ENCODE measurements at regions not wholly inside any gene's neighbourhood (a gene's known extent, or its start where the extent isn't known, plus 50 kb on each side); places are given as distances from the start of the nearest gene placed in this dataset.
"Not testable (repeated sequence)": the region's sequence is repeated elsewhere in the genome, so short reads cannot be mapped to it uniquely, and the experiment has no call there.

DNA sequence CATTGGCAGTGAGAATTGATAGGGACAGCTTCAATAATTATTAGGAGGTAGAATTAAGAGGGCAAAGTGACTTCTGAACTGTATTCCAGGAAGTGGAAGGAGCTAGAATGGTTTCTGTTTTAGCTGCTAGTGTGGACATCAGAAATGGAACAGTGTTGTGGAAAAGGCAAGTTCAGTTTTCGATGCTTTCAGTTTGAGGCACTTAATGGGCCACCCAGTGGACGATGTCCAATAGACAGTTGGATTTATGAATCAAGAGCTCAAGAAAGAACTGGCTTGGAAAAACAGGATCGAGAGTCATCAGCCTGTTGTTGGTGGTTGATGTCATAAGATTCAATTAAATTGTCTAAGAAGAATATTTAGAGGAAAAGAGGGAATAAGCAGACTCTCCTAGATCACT is 136.3 kb downstream of the DYRK2 start:
- in situ Hi-C loops (cut with HindIII; ENCODE audit: low pct_unique_long_range_greater_than_20kb, low sequenced_read_pairs) = no loop called here
- peak; percentile 34 for DNase-seq (ENCODE audit: low read depth, low spot score)

DNA sequence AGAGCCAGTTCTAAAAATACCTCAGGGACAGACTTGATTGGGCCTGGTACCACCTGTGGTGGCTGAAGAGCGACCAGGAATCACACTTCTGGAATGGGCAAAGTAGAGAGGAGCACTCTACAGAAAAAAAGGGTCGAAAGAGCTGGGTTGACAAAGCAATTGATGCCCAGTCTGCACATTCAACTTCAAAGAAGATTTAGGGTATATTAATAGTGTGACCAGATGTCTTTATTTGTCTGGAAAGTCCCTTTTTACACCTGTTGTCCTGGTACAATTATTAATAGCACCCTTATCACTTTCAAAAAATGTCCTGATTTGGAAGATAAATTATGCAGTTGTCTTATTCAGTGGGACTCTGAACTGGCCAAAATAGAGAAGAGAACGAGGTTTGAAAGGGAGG is 137.5 kb downstream of the DYRK2 start:
- no peak for DNase-seq (ENCODE audit: low read depth, low spot score)
- in situ Hi-C loops (cut with HindIII; ENCODE audit: low pct_unique_long_range_greater_than_20kb, low sequenced_read_pairs) = no loop called here

DNA sequence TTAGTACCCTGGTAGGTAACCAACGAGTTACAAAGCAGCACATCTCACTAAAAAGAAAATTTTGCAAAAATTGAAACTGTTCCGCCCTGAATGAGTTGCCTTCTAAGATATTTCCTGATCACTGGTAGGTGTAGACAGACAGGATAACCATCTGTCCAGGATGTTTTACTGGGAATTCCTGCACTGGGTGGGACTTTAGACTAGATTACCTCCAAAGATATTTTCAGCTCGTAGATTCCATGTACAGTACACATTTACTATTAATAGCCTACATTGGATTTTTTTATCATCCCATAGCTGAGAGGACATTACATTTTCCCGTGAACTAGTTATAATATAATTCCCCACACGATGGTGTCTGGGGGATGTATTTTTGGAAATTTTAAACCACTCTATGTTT is 139.6 kb downstream of the DYRK2 start:
- in situ Hi-C loops (cut with HindIII; ENCODE audit: low pct_unique_long_range_greater_than_20kb, low sequenced_read_pairs) = no loop called here
- DNase-seq (ENCODE audit: low read depth, low spot score) = no peak

DNA sequence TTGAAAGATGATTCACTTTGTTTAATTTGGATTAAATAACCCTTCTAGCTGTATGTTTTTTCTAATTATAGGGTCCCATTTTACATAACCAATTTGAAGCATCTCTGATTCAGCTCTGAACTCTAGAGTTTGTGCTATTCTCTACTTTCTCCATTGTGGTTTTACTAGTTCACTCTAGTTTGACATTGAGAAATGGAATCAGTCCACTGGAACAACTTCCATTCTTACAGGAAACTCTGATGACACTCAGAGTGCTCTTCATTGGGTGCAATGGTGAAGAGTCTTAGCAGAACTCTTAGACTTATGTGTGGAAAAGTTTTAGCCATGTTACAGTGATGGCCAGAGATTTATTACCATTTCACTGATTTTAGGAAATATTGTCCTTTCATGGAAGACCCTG is 140.7 kb downstream of the DYRK2 start:
- DNase-seq (ENCODE audit: low read depth, low spot score) = no peak
- in situ Hi-C loops (cut with HindIII; ENCODE audit: low pct_unique_long_range_greater_than_20kb, low sequenced_read_pairs) = no loop called here

DNA sequence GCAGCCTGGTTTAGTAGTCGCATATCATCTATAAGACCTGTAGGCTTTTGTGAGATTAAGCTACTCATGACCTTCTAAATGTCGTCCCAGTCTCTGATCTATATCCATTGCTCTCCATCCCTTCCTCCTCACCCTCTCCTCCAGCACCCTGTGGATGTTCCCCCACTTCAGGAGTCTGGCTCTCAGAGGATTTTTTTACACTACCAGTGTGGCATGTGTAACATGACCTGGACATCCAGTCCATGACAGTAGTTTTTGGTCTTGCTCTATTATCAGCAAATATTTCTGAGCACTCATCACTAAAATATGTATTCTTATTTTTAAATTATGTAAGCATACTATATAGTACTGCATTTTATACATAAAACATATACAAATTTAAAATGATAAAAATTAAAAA is 142.1 kb downstream of the DYRK2 start:
- no peak for DNase-seq (ENCODE audit: low read depth, low spot score)
- in situ Hi-C loops (cut with HindIII; ENCODE audit: low pct_unique_long_range_greater_than_20kb, low sequenced_read_pairs) = no loop called here

DNA sequence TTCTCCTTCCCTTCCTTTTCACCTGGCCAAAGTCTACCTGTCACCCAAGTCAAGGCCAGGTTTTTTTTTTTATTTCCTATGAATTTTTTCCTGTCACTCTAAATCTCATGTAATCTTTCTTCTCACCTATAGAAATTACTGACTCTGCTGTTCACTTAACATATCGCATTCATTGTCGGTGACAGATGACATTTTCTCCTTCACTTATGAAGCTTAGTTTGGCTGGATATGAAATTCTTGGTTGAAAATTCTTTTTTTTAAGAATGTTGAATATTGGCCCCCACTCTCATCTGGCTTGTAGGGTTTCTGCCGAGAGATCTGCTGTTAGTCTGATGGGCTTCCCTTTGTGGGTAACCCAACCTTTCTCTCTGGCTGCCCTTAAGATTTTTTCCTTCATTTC is 142.8 kb downstream of the DYRK2 start:
- DNase-seq (ENCODE audit: low read depth, low spot score); in situ Hi-C loops (cut with HindIII; ENCODE audit: low pct_unique_long_range_greater_than_20kb, low sequenced_read_pairs): not testable (repeated sequence)

DNA sequence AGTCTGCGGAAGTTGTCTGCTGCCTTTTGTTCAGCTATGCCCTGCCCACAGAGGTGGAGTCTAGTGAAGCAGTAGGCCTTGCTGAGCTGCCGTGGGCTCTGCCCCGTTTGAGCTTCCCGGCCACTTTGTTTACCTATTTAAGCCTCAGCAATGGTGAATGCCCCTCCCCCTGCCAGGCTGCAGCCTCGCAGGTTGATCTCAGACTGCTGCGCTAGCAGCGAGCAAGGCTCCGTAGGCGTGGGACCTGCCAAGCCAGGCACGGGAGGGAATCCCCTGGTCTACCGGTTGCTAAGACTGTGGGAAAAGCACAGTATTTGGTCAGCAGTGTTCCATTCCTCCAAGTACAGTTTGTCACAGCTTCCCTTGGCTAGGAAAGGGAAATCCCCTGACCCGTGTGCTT is 143.6 kb downstream of the DYRK2 start:
- DNase-seq (ENCODE audit: low read depth, low spot score) = no peak
- in situ Hi-C loops (cut with HindIII; ENCODE audit: low pct_unique_long_range_greater_than_20kb, low sequenced_read_pairs) = no loop called here

DNA sequence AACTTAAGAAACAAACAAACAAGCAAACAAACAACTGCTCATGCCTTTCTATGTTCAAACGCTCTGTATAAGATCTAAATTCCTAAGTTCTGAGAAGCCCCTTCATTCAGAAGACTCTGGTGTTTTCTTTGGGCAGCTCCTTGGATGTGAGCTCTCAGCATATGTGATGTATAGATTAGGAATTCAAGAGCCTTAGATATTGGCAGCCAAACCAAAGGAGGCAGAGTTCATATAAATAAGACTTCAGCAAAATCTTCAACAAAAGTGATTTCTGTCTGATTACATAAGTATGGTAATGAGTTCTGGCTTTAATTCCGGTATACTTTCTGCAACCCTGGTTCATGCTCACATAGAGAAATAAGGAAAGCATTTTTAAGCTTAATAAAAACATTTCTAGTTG is 145.6 kb downstream of the DYRK2 start:
- in situ Hi-C loops (cut with HindIII; ENCODE audit: low pct_unique_long_range_greater_than_20kb, low sequenced_read_pairs) = no loop called here

DNA sequence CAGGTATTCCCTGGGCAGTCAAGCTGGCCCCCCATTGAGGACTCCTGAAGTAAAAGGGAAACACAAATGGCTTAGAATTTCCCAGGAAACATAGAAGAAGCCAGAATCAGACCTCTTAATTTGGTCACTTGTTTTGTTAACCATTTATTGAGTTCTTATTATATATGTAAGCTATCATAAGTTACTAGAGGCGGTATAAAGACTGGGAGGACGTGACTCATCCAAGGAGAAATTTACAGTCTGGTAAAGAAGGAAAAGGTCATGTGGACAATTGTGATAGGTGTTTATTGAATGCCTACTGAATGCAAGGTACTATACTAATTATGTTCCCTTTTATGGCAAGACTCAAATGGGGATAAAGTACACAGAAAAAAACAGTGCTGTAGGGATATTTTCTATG is 146.7 kb downstream of the DYRK2 start:
- in situ Hi-C loops (cut with HindIII; ENCODE audit: low pct_unique_long_range_greater_than_20kb, low sequenced_read_pairs) = no loop called here
- DNase-seq (ENCODE audit: low read depth, low spot score) = peak; percentile 9

More for the DNA sequence above, 145.6 kb downstream of the DYRK2 start:
- DNase-seq (ENCODE audit: low read depth, low spot score) = no peak

DNA sequence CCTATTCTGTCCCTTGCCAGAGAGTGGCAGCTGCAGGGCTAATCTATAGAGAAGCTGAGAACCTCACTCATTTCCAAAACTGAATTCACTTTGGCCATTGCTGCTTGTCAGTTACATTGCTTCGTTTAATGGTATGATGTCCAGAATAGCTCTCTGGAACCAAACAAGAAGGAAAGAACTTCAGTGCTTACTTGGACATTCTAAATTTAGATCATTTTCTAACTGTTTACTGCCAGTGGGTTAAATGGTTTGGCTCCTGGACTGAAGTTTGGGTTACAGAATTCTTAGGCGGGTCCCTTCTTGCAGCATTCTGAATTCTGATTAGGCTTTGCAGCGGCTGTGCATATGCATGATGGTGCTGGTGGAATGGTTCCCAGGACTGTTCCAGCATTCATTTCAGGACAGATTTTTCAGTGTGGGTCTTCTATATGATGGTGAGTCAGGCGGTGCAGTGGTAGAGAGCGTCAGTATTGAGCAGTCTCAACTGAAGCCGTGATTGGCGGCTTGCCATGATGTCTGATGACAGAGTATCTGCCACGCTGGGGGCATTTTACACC is 148.7 kb downstream of the DYRK2 start:
- DNase-seq (ENCODE audit: low read depth, low spot score) = no peak
- in situ Hi-C loops (cut with HindIII; ENCODE audit: low pct_unique_long_range_greater_than_20kb, low sequenced_read_pairs) = no loop called here

DNA sequence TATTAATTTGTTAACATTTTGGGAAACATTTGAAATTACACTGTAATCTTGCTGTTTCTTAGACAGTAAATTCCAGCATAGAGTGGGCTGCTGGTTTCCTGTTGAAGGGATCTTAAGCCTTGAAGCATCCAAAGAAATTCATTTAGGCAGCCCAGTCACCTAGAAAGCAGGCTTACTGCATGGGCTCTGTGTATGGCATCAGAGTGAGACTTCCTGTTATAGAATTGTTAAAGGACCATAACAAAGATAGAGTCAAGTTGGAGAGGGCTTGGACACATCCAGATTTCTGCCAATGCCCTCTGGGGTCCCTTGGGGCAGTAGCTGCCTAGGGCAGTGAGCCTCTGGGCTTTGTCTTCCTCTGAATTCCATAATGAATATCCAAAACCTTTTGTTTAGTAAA is 149.2 kb downstream of the DYRK2 start:
- DNase-seq (ENCODE audit: low read depth, low spot score) = no peak
- in situ Hi-C loops (cut with HindIII; ENCODE audit: low pct_unique_long_range_greater_than_20kb, low sequenced_read_pairs) = no loop called here

DNA sequence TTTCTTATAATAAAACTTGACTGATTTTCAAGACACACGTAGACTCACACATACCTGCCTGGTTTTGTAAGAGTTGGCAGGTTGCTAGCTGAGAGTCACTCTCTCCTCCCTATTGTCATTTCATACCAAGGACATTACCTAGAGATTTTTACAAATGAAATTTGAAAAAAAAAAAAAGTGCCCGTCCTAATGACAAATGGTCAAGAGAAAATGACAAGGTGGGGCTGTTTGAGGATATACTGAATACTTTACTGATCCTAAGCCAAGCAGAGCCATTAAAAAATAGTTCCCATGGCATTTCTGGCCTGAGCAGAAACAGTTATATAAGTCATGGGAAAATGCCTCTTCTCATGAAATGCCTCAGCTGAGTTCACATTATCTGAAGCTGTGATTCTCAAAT is 150.2 kb downstream of the DYRK2 start:
- DNase-seq (ENCODE audit: low read depth, low spot score) = no peak
- in situ Hi-C loops (cut with HindIII; ENCODE audit: low pct_unique_long_range_greater_than_20kb, low sequenced_read_pairs) = no loop called here

DNA sequence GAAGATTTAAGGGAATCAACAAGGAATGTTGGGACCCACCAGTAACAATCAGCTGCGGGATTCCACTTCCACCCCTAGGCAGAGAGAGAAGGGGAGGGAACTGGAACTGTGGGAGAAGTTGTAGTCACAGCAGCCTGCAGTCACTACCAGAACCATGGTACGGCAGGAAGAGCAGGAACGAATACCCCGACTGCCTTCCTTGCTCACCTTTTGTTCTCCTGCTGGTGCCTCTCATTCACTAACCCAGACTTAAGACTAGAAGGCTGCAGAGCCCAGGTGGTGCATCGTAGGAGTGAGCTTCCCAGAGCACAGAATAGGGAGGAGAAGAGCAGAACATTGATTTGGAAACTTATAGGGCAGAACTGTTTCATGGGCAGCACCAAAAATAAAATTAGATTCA is 154.2 kb downstream of the DYRK2 start:
- no peak for DNase-seq (ENCODE audit: low read depth, low spot score)
- in situ Hi-C loops (cut with HindIII; ENCODE audit: low pct_unique_long_range_greater_than_20kb, low sequenced_read_pairs) = no loop called here

DNA sequence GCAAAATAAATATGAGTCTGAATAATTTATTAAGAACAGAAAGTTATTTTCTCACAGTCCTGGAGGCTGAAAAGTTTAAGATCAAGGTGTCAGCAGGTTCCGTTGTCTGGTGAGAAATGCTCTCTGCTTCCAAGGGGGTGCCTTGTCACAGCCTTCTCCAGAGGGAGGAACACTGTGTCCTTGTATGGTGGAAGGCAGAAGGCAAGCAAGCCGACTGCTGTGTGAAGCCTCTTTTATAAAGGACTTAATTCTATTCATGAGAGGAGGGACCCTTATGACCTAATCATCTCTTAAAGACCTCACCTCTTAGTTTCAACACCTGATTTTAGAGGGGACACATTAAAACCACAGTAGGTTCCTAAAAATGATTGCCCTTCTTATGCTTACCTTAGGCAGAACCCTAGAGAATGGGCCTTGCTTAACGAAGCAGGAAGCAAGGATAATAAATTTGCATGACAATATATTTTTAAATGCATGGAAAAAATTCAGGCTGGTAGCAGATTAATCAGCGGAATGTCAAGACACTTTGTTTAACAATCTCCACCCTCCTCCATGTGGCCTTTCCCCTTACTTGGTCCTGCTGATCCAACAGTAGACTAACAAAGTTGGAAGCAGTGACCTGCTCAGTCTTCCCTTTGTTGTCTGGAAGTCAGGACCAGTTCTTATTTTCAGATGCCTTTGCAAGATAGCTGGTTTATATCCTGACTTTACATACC is 154.9 kb downstream of the DYRK2 start:
- DNase-seq (ENCODE audit: low read depth, low spot score) = no peak
- in situ Hi-C loops (cut with HindIII; ENCODE audit: low pct_unique_long_range_greater_than_20kb, low sequenced_read_pairs) = no loop called here

DNA sequence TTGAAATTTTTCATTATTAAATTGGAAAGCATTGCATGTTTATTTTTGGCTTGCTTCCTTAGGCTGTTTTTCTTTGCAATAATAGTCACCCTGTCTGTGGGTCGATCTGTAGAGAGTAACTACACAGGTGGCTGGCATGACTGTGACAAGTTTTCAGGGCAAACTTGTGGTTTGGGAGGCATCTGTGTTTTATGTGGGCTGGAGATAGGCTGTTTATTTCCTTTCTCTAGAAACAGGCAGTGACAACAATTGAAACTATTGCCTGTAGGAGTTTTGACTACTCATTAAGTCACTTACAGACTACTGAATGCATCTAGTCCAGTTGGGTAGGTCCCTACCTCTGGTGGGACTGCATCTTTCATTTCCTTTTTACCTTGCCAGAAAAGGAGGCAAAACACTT is 155.6 kb downstream of the DYRK2 start:
- in situ Hi-C loops (cut with HindIII; ENCODE audit: low pct_unique_long_range_greater_than_20kb, low sequenced_read_pairs) = no loop called here
- DNase-seq (ENCODE audit: low read depth, low spot score) = no peak

DNA sequence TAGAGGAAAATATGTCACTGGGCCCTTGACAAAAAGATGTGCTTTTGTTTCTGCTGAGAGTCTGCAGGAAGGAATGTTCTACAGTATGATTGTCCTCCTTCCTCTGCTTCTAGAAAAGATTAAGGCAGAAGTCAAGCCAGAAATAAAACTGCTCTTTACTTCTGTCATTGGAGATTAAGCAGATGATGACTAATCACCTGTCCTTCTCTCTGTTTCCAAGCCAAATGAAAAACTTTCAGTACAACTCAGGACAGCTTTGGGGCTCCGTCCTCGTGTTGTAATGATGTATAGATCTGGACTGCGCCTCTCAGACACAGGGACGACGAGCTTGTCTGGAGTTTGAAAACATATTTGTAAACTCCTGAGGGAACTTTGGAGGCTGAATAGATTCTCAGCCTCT is 159.3 kb downstream of the DYRK2 start:
- no peak for DNase-seq (ENCODE audit: low read depth, low spot score)
- in situ Hi-C loops (cut with HindIII; ENCODE audit: low pct_unique_long_range_greater_than_20kb, low sequenced_read_pairs) = no loop called here

DNA sequence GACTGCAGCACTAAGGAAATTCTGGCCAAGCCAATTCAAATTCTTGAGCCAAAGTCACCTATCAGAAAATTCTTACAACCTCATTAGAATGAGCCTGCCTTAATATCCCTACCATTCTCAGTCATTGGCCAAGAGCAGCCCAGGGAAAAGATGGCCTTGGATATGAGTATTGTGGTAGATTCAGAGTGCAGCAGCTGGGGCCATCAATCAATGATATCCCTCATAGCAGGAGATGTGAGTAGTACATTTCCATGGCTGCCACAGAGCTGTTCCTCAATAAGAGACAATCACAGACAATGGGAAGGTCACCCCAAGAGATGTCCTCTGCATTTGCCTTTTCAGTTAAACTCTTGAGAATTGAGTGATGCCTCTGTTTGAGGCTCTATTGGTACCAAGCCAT is 161.6 kb downstream of the DYRK2 start:
- in situ Hi-C loops (cut with HindIII; ENCODE audit: low pct_unique_long_range_greater_than_20kb, low sequenced_read_pairs) = no loop called here
- DNase-seq (ENCODE audit: low read depth, low spot score) = no peak

DNA sequence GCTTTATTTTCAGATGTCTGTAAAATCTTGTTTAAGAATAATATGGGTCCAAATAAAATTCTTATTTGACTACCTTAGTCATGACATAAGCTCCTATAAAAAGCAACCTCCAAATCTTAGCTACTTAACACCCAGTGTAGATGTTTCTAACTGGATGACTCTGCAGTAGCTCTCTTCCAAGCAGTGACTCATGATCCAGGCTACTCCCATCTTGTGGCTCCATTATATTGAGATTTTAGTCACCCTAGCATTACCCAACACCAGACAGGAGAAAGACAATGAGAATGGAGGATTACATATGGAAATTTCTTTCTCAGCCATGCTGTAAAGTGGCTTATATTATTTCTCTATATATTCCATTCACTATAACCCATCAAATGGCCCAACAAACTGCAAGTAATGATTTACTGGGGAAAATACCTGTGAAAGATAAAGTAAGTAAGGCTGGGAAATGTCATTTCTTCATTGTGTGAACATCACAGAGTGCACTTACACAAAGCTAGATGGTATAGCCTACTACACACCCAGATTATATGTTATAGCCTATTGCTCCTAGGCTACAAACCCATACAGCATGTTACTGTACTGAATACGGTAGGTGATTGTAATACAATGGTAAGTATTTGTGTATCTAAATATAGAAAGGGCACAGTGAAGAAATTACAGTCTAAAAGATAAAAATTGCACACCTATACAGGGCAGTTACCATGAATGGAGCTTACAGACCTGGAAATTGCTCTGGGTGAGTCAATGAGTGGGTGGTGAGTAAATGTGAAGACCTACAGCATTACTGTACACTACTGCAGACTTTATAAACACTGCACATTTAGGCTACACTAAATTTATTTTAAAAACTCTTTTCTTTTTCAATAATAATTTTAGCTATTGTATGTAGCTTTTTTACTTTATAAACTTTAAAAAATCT is 163.2 kb downstream of the DYRK2 start:
- in situ Hi-C loops (cut with HindIII; ENCODE audit: low pct_unique_long_range_greater_than_20kb, low sequenced_read_pairs) = no loop called here
- no peak for DNase-seq (ENCODE audit: low read depth, low spot score)

DNA sequence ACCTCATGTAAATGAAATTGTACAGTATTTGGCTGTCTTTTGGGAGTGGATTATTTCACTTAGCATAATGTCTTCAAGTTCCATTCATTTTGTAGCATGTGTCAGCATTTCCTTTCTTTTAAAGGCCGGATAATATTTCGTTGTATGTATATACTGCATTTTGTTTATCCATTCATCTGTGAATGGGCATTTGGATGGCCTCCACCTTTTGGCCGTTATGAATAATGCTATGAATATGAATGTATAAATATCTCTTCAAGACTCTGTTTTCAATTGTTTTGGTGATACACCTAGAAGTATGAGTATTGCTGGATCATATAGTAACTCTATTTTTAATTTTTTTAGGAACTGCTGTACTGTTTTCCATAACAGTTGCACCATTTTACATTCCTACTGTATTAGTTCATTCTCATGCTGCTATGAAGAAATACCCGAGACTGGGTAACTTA is 164.9 kb downstream of the DYRK2 start:
- in situ Hi-C loops (cut with HindIII; ENCODE audit: low pct_unique_long_range_greater_than_20kb, low sequenced_read_pairs) = no loop called here
- no peak for DNase-seq (ENCODE audit: low read depth, low spot score)

Measured in SK-MEL-5 (cell line).